MM.1S (cell line): ENCODE measurements at regions not wholly inside any gene's neighbourhood (a gene's known extent, or its start where the extent isn't known, plus 50 kb on each side); places are given as distances from the start of the nearest gene placed in this dataset.

Experiments used
- DNase-seq: peaks from one replicate; pipeline ENCODE4 v3.0.0-alpha.2; 2015
- H2AFZ ChIP-seq: fragments of 300-600 bp; sonication (generic); 2 replicates; pipeline ENCODE4 v1.6.0; 2016; ENCODE audit warnings: antibody characterized with exemption, low read length
- H3F3A ChIP-seq: fragments of 300-600 bp; sonication (generic); 2 replicates; pipeline ENCODE4 v1.6.1; 2016; ENCODE audit warnings: mild to moderate bottlenecking, antibody characterized with exemption, low read length, moderate library complexity, mixed read lengths; ENCODE audit not compliant: insufficient read depth
- H3K27ac ChIP-seq: fragments of 300-600 bp; sonication (generic); 2 replicates; pipeline ENCODE4 v1.5.1; 2016; ENCODE audit warnings: mild to moderate bottlenecking, low read length
- H3K27me3 ChIP-seq: fragments of 300-600 bp; sonication (generic); replicated peaks from 2 replicates; pipeline ENCODE4 v1.6.0; 2016; ENCODE audit warnings: low read length; ENCODE audit not compliant: insufficient read depth
- H3K36me3 ChIP-seq: fragments of 300-600 bp; sonication (generic); replicated peaks from 2 replicates; pipeline ENCODE4 v1.6.1; 2016; ENCODE audit warnings: mild to moderate bottlenecking, low read length, mixed read lengths; ENCODE audit not compliant: insufficient read depth
- H3K4me1 ChIP-seq: fragments of 300-600 bp; sonication (generic); 2 replicates; pipeline ENCODE4 v1.6.1; 2016; ENCODE audit warnings: low read length, mixed read lengths
- H3K4me2 ChIP-seq: fragments of 300-600 bp; sonication (generic); 2 replicates; pipeline ENCODE4 v1.6.0; 2016; ENCODE audit warnings: low read depth, low read length
- H3K4me3 ChIP-seq: fragments of 300-600 bp; sonication (generic); 2 replicates; pipeline ENCODE4 v1.5.1; 2016; ENCODE audit warnings: low read length, mixed read lengths
- H3K79me2 ChIP-seq: fragments of 300-600 bp; sonication (generic); 2 replicates; pipeline ENCODE4 v1.6.1; 2016; ENCODE audit warnings: mixed run types, low read length, mixed read lengths
- H3K9ac ChIP-seq: fragments of 300-600 bp; sonication (generic); 2 replicates; pipeline ENCODE4 v1.6.1; 2016; ENCODE audit warnings: low read length, mixed read lengths
- H3K9me2 ChIP-seq: fragments of 300-600 bp; sonication (generic); replicated peaks from 2 replicates; pipeline ENCODE4 v1.6.1; 2016; ENCODE audit warnings: mild to moderate bottlenecking, low read length, mixed read lengths; ENCODE audit not compliant: insufficient read depth
- H3K9me3 ChIP-seq: fragments of 300-600 bp; sonication (generic); replicated peaks from 2 replicates; pipeline ENCODE4 v1.6.1; 2016; ENCODE audit warnings: mild to moderate bottlenecking, low read length, mixed read lengths; ENCODE audit not compliant: insufficient read depth
- H4K20me1 ChIP-seq: fragments of 300-600 bp; sonication (generic); 2 replicates; pipeline ENCODE4 v1.6.1; 2016; ENCODE audit warnings: mild to moderate bottlenecking, low read length, moderate library complexity, mixed read lengths; ENCODE audit not compliant: insufficient read depth
- EZH2 ChIP-seq: fragments of 300-600 bp; sonication (generic); optimal IDR thresholded peaks from 2 replicates; pipeline ENCODE3; 2017; ENCODE audit warnings: low read depth, mild to moderate bottlenecking, antibody characterized with exemption, low read length, mixed read lengths
- EZH2phosphoT487 ChIP-seq: fragments of 300-600 bp; sonication (generic); IDR thresholded peaks from 2 replicates; pipeline ENCODE4 v1.6.1; 2018; ENCODE audit warnings: antibody characterized with exemption, low read length
- TF ChIP-seq, protein P1 (sequence below): fragments of 300-600 bp; sonication (generic); IDR thresholded peaks from 2 replicates; pipeline ENCODE4 v1.5.1; 2016; ENCODE audit warnings: antibody characterized with exemption, low read length, mixed read lengths

DNA sequence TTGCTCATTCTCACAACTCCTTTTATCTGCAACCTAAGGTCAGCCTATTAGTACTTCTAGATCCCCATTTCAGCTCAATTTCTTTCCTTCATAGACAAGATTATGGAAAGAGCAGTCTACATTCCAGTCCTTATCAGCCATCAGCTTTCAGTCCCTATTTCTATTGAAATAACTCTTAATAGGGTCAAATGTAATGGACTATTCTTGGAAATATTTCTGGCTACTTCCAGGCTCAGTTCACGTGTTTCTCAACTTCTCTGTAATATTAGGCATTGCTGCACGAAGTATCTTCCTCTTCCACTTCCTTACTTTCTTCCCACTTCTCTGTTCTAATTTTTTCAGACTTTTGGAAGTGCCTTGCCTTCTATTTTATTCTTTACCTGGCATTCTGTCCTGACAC, 232.9 kb upstream of the USP25 start:
- H3K27ac ChIP-seq: no peak overlapping the region
- no peaks in the 10 kb centered on the region for H3K79me2 ChIP-seq
- H4K20me1 ChIP-seq: no peaks in the 10 kb centered on the region
- H3K36me3 ChIP-seq: no peaks in the 10 kb centered on the region
- H3K9me3 ChIP-seq: no peaks in the 10 kb centered on the region
- H3K9me2 ChIP-seq: no peaks in the 10 kb centered on the region
- no peaks in the 10 kb centered on the region for H3K27me3 ChIP-seq
- H3K4me1 ChIP-seq: no peaks in the 10 kb centered on the region
- no peak overlapping the region for H3K9ac ChIP-seq
- H3K4me3 ChIP-seq: no peak overlapping the region
- TF ChIP-seq, protein P1, sequence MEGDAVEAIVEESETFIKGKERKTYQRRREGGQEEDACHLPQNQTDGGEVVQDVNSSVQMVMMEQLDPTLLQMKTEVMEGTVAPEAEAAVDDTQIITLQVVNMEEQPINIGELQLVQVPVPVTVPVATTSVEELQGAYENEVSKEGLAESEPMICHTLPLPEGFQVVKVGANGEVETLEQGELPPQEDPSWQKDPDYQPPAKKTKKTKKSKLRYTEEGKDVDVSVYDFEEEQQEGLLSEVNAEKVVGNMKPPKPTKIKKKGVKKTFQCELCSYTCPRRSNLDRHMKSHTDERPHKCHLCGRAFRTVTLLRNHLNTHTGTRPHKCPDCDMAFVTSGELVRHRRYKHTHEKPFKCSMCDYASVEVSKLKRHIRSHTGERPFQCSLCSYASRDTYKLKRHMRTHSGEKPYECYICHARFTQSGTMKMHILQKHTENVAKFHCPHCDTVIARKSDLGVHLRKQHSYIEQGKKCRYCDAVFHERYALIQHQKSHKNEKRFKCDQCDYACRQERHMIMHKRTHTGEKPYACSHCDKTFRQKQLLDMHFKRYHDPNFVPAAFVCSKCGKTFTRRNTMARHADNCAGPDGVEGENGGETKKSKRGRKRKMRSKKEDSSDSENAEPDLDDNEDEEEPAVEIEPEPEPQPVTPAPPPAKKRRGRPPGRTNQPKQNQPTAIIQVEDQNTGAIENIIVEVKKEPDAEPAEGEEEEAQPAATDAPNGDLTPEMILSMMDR: no peak
- TF ChIP-seq EZH2: no peak
- TF ChIP-seq EZH2phosphoT487: no peak
- DNase-seq: no peak
- H2AFZ ChIP-seq: no peak overlapping the region
- H3F3A ChIP-seq: no peaks in the 10 kb centered on the region
- H3K4me2 ChIP-seq: no peak overlapping the region

DNA sequence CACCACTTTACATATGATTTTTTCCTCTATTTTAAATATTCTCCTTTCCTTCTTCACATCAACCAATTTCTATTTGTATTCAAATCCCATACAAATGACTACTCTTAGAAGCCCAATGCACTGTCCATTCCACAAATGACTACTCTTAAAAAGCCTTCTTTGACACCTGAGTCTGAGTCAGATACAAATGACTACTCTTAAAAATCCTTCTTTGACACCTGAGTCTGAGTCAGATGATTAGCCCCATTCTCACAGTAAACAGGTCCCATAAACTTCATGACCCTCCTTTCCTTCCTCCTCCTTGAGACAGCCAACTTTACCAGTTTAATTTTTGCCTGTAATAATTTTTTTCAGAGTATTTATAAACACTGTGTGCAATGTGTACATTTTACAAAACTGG, 231.3 kb upstream of the USP25 start:
- no peak overlapping the region for H3K4me3 ChIP-seq
- TF ChIP-seq EZH2 (no peak), EZH2phosphoT487 (no peak)
- TF ChIP-seq, protein P1: no peak

DNA sequence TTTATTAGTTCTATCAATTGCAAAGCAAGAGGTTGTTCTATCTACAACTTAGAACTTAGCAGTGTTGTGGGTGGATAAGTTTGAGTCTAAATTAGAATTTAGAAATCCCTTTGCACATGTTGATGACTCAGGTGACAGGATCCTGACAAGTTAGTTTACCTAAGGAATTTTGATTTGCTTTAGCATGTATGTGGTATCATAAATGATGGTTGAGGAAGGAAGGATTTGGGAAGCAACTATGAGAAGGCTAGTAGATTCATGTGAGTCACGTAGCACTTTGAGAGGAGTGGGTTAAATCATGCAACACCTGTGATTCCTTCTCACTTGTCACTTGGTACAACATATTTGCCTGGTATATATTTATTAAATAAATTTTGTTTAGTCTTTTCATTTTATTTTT, 223.7 kb upstream of the USP25 start:
- H4K20me1 ChIP-seq: no peaks in the 10 kb centered on the region
- H3K4me2 ChIP-seq: no peak overlapping the region
- H3K79me2 ChIP-seq: no peaks in the 10 kb centered on the region
- H3K4me1 ChIP-seq: no peaks in the 10 kb centered on the region
- H3F3A ChIP-seq: no peaks in the 10 kb centered on the region
- DNase-seq: no peak
- H2AFZ ChIP-seq: no peak overlapping the region
- H3K9me2 ChIP-seq: no peaks in the 10 kb centered on the region
- no peaks in the 10 kb centered on the region for H3K9me3 ChIP-seq
- H3K4me3 ChIP-seq: no peak overlapping the region
- no peak for TF ChIP-seq EZH2
- TF ChIP-seq, protein P1: no peak
- no peak for TF ChIP-seq EZH2phosphoT487
- H3K27ac ChIP-seq: no peak overlapping the region
- no peaks in the 10 kb centered on the region for H3K27me3 ChIP-seq
- H3K36me3 ChIP-seq: no peaks in the 10 kb centered on the region
- no peak overlapping the region for H3K9ac ChIP-seq

More for the DNA sequence above, 231.3 kb upstream of the USP25 start:
- no peak for DNase-seq
- Histone ChIP-seq H3K27ac (no peak overlapping the region), H3K9me3 (no peaks in the 10 kb centered on the region), H2AFZ (no peak overlapping the region), H3K36me3 (no peaks in the 10 kb centered on the region), H3K9ac (no peak overlapping the region), H3K4me1 (no peaks in the 10 kb centered on the region), H3K79me2 (no peaks in the 10 kb centered on the region), H3K4me2 (no peak overlapping the region), H3F3A (no peaks in the 10 kb centered on the region), H3K9me2 (no peaks in the 10 kb centered on the region), H3K27me3 (no peaks in the 10 kb centered on the region), H4K20me1 (no peaks in the 10 kb centered on the region)
